Testis (tissue), 2 donors: ENCODE measurements at regions not wholly inside any gene's neighbourhood (a gene's known extent, or its start where the extent isn't known, plus 50 kb on each side); places are given as distances from the start of the nearest gene placed in this dataset.
A peak's percentile ranks its signal among the peaks of the same experiment; 100 is the strongest.

Source experiments
- DNase-seq: peaks from one replicate; pipeline ENCODE4 v3.0.0-alpha.2; 2019
- H3K27ac ChIP-seq, 2 donors: fragments of 200-600 bp; sonication (generic); one replicate each; pipeline ENCODE4 v1.5.1; 2019
- H3K27me3 ChIP-seq: fragments of 200-600 bp; sonication (generic); one replicate; pipeline ENCODE4 v1.5.1; 2019
- H3K36me3 ChIP-seq: fragments of 200-600 bp; sonication (generic); one replicate; pipeline ENCODE4 v1.5.1; 2017; ENCODE audit warnings: low read depth; ENCODE audit errors: missing control alignments
- H3K4me1 ChIP-seq: fragments of 200-600 bp; sonication (generic); one replicate; pipeline ENCODE4 v1.5.1; 2019
- H3K4me3 ChIP-seq, 2 donors: fragments of 200-600 bp; sonication (generic); one replicate each; pipeline ENCODE4 v1.5.1; 2017 to 2019
- H3K9me3 ChIP-seq: fragments of 200-600 bp; sonication (generic); one replicate; pipeline ENCODE4 v1.5.1; 2017
- POLR2A ChIP-seq: fragments of 450-650 bp; IDR thresholded peaks from one replicate; pipeline ENCODE4 v1.6.1; 2017; ENCODE audit warnings: antibody characterized with exemption, mild to moderate bottlenecking, moderate library complexity
- WGBS, 2 donors: methylation state at CpG; one replicate each; pipeline ENCODE4 v1.1.5; 2018; 5-methylcytosine and 5-hydroxymethylcytosine counted together
- intact Hi-C: fragments of 100-400 bp; cut with DNase I; formaldehyde crosslinking; loops from one replicate; pipeline ENCODE4 v1.15.1; 2023; ENCODE audit warnings: low total_unique reads
- TF ChIP-seq, protein P1 (sequence below), 3 experiments: fragments of 450-650 bp in 2 of 3; fragments of 200-600 bp in 1 of 3; sonication (generic) in 1 of 3; IDR thresholded peaks; one replicate each; pipeline ENCODE4 v1.5.1; 2016 to 2019; ENCODE audit warnings: antibody characterized with exemption in 3 of 3, mild to moderate bottlenecking in 2 of 3, moderate library complexity in 1 of 3

DNA sequence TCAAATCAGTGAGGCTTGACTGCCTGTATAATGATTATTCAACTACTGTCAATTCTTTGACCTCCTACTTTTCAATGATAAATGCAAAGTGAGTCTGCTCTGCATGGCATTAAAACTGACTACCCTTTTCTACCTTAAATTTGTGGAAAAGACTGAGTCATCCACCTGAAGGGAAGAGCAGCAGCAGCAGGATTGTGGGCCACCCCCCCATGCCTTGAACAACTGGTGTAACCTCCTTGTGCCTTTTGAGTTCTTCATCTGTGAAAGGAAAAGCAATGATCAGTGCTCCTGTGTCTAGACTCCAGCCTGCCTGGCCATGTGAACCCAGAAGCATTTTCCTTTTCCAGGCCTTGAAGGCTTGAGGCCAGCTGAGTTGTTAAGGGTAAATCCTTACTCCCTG, 102.9 kb downstream of the OSR1 start:
- Histone ChIP-seq H3K27me3 (no peaks in the 10 kb centered on the region), H3K9me3 (no peaks in the 10 kb centered on the region), H3K4me3 (no peak overlapping the region), H3K27ac (no peak overlapping the region), H3K36me3 (no peaks in the 10 kb centered on the region), H3K4me1 (peaks cover 12% of the 10 kb centered on the region)
- TF ChIP-seq, protein P1, sequence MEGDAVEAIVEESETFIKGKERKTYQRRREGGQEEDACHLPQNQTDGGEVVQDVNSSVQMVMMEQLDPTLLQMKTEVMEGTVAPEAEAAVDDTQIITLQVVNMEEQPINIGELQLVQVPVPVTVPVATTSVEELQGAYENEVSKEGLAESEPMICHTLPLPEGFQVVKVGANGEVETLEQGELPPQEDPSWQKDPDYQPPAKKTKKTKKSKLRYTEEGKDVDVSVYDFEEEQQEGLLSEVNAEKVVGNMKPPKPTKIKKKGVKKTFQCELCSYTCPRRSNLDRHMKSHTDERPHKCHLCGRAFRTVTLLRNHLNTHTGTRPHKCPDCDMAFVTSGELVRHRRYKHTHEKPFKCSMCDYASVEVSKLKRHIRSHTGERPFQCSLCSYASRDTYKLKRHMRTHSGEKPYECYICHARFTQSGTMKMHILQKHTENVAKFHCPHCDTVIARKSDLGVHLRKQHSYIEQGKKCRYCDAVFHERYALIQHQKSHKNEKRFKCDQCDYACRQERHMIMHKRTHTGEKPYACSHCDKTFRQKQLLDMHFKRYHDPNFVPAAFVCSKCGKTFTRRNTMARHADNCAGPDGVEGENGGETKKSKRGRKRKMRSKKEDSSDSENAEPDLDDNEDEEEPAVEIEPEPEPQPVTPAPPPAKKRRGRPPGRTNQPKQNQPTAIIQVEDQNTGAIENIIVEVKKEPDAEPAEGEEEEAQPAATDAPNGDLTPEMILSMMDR (IDR thresholded peaks at IDR 0.05) = no peak
- TF ChIP-seq POLR2A = no peak
- intact Hi-C loops = no loop called here
- no peak for DNase-seq

DNA sequence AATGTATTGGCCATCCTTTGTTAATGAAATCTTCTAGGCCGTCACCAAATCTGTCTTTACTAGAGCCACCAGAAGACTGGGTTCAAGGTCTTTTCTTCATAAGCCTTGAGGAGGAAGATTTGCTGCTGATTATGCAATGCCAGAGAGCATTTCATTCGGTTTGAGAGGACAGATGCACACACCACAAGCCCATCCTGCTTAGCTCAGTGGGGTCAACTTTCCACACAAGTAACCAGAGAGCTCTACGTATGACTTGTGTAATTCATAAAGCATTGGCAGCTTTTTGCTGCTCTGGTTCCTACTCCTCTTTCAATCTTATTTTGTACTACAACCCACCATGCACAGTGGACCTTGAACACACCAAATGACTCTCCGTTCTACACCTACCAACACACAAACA, 106.9 kb downstream of the OSR1 start:
- no peaks in the 10 kb centered on the region for H3K36me3 ChIP-seq
- H3K27me3 ChIP-seq = no peaks in the 10 kb centered on the region
- TF ChIP-seq, protein P1 (IDR thresholded peaks at IDR 0.05) = no peak
- TF ChIP-seq POLR2A = no peak
- intact Hi-C loops = no loop called here
- H3K4me1 ChIP-seq = peaks cover 21% of the 10 kb centered on the region
- no peak for DNase-seq
- H3K9me3 ChIP-seq = no peaks in the 10 kb centered on the region
- 42 to 51% methylated on average over 4 of the region's 4 CpGs for WGBS, 2 donors
- H3K4me3 ChIP-seq = no peak overlapping the region
- H3K27ac ChIP-seq = no peak overlapping the region

GRCh38 chr2:19250906-19251305, 107.5 kb downstream of the OSR1 start:
- H3K27me3 ChIP-seq = no peaks in the 10 kb centered on the region
- H3K4me3 ChIP-seq = no peak overlapping the region
- peaks cover 21% of the 10 kb centered on the region for H3K4me1 ChIP-seq
- intact Hi-C loops = no loop called here
- no peak for TF ChIP-seq POLR2A
- TF ChIP-seq, protein P1 (IDR thresholded peaks at IDR 0.05) = no peak
- no peaks in the 10 kb centered on the region for H3K36me3 ChIP-seq
- 29% methylated on average over 2 of the region's 2 CpGs for WGBS, 2 donors
- no peaks in the 10 kb centered on the region for H3K9me3 ChIP-seq
- peak; percentile 58 for DNase-seq
- peak overlapping the region in 1 of 2 donors; percentile 17 for H3K27ac ChIP-seq

DNA sequence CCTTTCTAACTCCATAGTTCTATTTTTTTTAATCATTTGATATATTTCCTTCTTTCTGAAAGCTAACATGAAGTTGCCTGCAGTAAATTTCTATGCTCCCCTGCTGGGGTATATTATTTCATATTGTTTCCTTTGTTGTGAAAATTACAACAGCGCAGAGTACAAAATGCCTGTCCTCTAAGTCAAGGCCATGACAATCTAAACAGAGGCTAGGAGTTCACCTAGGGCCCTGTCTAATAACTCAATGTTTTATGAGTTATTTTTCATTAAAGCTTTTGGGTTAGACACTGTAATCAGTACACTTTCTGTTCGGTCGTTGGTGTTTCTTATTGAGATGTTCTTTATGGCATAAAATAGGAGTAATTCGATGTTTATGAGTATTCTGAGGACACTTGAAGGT, 111.2 kb downstream of the OSR1 start:
- Histone ChIP-seq H3K4me1 (peaks cover 21% of the 10 kb centered on the region), H3K27ac (no peak overlapping the region), H3K36me3 (no peaks in the 10 kb centered on the region), H3K4me3 (no peak overlapping the region), H3K9me3 (no peaks in the 10 kb centered on the region), H3K27me3 (no peaks in the 10 kb centered on the region)
- intact Hi-C loops = no loop called here
- TF ChIP-seq, protein P1 (IDR thresholded peaks at IDR 0.05) = no peak
- TF ChIP-seq POLR2A = no peak
- DNase-seq = no peak
- WGBS, 2 donors = 34 to 41% methylated on average over 4 of the region's 4 CpGs

DNA sequence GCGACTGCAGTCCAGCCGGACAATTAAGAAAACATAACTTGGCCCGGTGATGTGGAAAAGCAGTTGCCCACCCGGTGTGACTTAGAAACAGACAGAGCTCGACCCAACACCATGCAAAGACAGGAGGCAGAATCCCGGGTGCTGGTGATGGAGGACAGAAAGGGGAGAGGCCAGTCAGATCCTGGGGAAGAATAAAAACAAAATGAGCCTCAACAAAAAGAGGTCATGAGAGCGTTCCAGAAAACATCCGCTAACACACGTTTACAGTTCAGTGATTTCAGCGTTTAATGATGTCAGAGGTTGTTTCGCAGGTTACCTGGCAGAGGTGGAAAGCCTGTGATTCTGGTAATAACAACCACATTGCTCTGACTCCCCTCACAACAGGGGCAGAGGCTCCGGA, 111.9 kb downstream of the OSR1 start:
- TF ChIP-seq POLR2A = no peak
- TF ChIP-seq, protein P1 (IDR thresholded peaks at IDR 0.05) = no peak
- Histone ChIP-seq H3K9me3 (no peaks in the 10 kb centered on the region), H3K27me3 (no peaks in the 10 kb centered on the region), H3K4me1 (peaks cover 16% of the 10 kb centered on the region), H3K36me3 (no peaks in the 10 kb centered on the region), H3K27ac (no peak overlapping the region), H3K4me3 (no peak overlapping the region)
- no peak for DNase-seq
- intact Hi-C loops = no loop called here
- WGBS, 2 donors = 61 to 66% methylated on average over 12 of the region's 12 CpGs
